HG02798 (cell line): ENCODE measurements at regions not wholly inside any gene's neighbourhood (a gene's known extent, or its start where the extent isn't known, plus 50 kb on each side); places are given as distances from the start of the nearest gene placed in this dataset.

Experiments
- ATAC-seq: cut with Tn5 transposase; IDR thresholded peaks from one replicate; pipeline ENCODE4 v1.9.1; 2021; ENCODE audit warnings: mild to moderate bottlenecking; ENCODE audit not compliant: unreplicated experiment, poor library complexity

- ATAC-seq = no peak
Observed at GRCh38 chr2:145055651-145056050, 535.7 kb upstream of the ZEB2 start.

DNA sequence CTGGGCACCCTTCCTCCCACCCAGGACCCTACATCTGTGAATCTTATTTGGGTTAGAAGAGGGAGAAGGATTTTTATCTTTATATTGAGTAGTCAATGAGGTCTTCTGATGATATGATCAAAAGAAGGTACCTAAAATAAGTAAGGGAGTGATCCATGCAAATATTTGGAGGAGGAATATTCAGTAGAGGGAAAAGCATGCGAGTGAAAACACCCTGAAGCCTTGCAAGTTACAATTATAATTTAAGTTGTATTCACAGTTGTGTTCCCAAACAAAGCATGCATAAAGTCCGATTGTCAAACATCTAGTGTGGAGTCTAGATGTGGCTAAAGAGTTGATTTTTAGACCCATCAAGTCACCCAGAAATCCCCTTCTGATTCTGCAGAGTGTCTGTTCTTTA lies 530.2 kb upstream of the ZEB2 start:
- no peak for ATAC-seq

DNA sequence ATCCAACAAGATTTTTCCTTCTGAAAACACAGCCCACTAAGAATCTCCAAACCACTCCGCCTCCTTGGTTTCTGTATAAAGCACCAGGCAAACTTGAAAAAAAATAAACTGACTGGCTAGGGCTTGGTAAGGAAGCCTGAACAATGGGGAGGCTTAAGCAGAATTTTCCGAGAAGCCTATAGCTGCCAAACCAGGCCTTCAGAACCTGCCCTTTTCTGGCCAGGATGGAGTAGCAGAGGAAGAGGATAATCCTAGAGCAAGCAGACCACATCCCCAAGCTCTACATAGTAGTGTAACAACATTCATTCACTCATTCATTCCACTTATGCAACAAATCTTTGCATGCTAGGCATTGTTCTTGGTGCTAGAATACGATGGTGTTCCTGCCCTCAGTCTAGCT lies 529.6 kb upstream of the ZEB2 start:
- no peak for ATAC-seq

DNA sequence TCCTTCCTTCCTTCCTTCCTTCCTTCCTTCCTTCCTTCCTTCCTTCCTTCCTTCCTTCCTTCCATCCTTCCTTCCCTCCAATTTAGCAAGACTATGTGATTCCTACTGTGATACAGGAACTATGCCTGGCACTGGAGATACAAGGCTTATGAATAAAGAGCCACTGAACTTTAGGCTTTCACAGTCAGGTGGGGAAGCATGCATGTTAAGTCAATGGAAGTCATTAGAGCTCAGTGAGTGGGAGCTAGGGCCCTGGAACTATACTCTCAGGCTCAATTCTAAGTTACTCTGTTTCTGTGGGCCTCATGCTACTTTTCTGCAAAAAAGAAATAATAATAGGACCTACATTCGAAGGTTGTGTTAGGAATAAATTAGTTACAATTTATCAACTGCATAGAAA lies 527.6 kb upstream of the ZEB2 start:
- ATAC-seq = no peak

DNA sequence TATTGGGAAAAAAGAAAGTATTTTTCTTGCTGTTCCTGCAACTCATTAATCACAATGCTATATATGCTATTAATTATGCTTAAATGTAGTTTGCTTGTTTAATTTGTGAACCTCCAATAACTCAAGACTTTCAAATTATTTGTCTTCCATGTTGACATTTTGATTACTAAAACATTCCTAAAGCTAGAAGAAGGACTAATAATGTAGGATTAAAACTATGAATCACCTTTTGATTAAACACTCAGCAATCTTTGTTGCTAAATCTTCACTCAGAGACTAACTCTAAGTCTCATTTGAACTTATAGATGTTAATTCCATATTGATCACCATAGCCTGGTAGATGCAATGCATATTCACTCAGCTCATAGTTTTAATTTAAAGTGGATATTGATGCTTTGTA lies 524.6 kb upstream of the ZEB2 start:
- ATAC-seq = no peak

GRCh38 chr2:145043399-145043834 lies 523.5 kb upstream of the ZEB2 start:
- ATAC-seq = no peak

DNA sequence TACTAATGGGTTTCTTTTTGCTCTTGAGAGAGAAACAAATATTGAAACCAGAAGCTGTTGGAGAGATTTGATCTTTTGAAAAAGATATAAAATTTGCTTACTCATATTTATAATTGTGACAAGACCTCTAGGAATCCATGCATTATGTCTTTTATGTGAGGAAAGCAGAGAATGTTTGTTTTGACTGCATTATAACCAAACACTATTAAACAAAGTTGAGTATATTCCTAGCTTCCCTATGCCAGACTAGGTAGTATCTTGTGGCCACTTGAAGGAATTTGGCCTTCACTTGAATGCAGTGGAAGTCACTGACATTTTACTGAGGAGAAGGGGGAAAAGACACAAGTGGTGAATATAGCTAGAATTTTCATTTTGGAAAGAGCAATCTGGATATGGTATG lies 521.8 kb upstream of the ZEB2 start:
- no peak for ATAC-seq

DNA sequence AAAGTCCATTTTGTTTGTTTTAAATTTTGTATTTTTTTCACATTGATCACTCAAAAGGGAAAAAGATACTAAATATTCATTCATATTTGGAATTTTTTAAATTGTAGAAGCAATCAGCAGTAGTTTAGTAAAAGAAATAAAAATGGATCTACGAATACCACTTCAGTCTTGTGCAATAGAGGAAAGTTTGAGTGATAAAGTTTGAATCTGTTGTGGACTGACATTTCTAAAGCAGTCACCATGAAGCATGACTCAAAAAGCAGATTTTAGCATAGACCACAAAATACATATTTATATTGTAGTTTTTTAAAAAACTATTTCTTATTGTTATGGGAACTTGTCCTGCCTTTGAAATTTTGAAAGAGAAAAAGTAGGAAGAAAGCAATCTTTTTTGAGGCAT lies 520.5 kb upstream of the ZEB2 start:
- no peak for ATAC-seq

- ATAC-seq = no peak
Observed at GRCh38 chr2:145038041-145038525, 518.2 kb upstream of the ZEB2 start.

GRCh38 chr2:145036421-145037011 lies 516.6 kb upstream of the ZEB2 start:
- no peak for ATAC-seq

- ATAC-seq = no peak
Observed at GRCh38 chr2:145034511-145034910, 514.6 kb upstream of the ZEB2 start.

DNA sequence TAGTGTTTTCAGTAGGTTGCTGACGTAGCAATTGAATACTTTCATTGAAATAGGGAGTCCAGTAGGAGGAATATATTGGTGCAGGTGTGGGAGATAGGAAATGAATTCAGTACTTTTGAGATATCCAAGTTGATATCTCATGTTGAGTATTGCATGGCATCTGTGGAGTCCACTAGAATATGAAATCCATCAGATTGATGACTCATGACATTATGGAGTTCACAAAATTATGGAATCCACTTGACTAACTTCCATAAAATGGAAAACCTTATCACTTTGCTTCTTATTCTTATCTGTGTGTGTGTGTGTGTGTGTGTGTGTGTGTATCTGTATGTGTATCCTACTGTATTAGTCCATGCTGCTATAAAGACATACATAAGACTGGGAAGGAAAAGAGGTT lies 513.5 kb upstream of the ZEB2 start:
- no peak for ATAC-seq

GRCh38 chr2:145032791-145033190 lies 512.9 kb upstream of the ZEB2 start:
- no peak for ATAC-seq

DNA sequence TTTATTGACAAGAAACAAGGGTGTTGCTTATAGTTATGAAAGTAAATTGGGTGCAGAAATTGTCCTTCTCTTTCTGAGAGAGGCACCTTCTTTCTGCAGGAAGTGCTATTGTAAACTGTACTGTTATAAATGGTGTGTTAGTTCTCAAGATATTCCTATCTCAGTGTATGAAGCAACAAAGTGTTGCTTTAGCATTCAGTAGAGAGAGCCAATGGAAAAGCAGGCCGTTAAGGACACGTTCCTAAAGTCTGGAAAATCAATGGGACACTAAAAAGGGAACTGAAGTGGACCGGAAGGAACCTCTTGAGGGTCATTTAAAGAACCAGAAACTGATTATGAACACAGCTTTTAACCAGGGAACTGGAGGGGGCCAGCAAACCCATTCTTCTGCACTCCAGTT lies 510.0 kb upstream of the ZEB2 start:
- ATAC-seq = no peak

GRCh38 chr2:145029081-145029480 lies 509.2 kb upstream of the ZEB2 start:
- no peak for ATAC-seq

GRCh38 chr2:145028101-145028920 lies 508.4 kb upstream of the ZEB2 start:
- ATAC-seq = no peak

GRCh38 chr2:145026456-145027455 lies 506.8 kb upstream of the ZEB2 start:
- no peak for ATAC-seq

DNA sequence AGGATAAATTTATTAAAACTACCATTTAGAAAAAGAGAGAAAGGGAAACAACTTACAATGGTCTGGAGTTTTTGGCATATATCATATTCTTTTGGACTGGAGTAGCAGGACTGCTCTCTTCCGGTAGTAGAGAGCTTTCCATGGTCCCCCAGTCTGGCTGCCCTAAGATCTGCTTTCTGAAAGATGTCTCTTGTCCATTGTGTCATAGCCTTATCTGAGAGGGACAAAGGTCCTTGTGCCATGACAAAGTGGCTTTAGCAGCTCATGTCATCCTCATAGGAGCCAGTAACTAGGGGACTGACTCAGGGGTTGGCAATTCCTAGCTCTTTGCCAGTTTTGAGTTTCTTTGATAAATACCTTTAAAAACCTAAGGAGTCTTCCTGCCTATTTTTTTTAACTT lies 505.5 kb upstream of the ZEB2 start:
- no peak for ATAC-seq

DNA sequence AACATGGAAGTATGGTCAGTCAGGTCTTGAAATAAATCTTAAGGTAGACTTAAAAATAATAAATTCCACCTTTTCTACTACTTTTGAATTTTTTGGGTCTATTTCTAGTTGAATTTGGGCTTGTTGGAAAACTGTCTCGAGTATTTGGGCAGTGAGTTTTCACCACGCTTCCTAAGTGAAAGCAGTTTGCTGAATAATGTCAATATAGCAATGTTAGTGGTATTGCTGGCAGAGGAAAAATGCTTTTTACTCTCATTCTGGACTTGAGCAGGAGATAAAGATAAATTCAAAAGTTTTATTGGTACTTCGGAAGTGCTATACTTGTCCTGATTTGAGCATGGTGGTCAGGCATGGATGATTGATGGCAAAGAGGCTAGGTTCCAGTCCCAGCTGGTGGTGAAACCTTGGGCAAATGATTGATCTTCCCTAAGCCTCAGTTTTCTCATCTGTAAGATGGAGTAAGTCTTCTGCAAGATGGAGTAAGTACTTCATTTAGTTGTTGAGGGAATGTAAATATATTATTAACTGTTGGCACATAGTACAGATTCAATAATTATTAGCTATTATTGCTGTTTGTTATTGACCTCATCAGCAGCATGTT lies 503.5 kb upstream of the ZEB2 start:
- ATAC-seq = no peak

DNA sequence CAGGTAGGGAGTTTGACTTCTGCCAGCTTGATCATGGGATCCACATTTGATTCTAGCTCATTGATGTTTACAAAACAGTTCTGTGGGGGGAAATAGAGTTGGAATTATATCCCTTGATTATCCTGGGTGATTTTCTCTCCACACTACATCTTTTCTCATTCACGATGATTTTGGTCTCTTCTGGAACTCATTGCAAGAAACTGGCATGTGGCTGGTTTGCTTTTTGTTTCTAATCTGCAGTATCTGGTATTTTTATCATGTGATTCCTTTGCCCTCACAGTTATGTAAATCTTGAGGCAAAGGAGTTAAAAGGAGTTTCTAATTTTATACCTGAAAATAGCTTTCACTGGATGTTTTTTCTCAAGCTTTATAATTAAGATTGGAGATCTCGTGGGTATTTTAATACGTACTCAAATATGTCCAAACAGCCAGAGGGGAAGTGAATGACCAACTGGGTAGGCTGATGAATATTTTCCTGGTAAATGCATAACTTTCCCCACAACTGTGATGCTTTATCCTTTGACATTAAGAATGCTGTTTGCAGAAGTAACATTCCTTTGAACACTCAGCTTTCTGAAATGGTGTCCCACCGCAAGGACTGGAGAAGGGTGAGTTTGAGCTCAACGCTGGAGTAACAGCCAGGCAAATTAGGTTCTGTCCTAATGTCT lies 502.9 kb upstream of the ZEB2 start:
- ATAC-seq = no peak
